GM18505 (cell line): ENCODE measurements at regions not wholly inside any gene's neighbourhood (a gene's known extent, or its start where the extent isn't known, plus 50 kb on each side); places are given as distances from the start of the nearest gene placed in this dataset.

ENCODE experiments used
- ATAC-seq: cut with Tn5 transposase; IDR thresholded peaks from one replicate; pipeline ENCODE4 v1.9.1; 2021; ENCODE audit not compliant: unreplicated experiment
- POLR2A ChIP-seq: IDR thresholded peaks from 4 replicates; pipeline ENCODE4 v1.6.1; 2011; ENCODE audit warnings: borderline replicate concordance; ENCODE audit not compliant: insufficient read depth, insufficient read length; ENCODE audit errors: extremely low read depth

DNA sequence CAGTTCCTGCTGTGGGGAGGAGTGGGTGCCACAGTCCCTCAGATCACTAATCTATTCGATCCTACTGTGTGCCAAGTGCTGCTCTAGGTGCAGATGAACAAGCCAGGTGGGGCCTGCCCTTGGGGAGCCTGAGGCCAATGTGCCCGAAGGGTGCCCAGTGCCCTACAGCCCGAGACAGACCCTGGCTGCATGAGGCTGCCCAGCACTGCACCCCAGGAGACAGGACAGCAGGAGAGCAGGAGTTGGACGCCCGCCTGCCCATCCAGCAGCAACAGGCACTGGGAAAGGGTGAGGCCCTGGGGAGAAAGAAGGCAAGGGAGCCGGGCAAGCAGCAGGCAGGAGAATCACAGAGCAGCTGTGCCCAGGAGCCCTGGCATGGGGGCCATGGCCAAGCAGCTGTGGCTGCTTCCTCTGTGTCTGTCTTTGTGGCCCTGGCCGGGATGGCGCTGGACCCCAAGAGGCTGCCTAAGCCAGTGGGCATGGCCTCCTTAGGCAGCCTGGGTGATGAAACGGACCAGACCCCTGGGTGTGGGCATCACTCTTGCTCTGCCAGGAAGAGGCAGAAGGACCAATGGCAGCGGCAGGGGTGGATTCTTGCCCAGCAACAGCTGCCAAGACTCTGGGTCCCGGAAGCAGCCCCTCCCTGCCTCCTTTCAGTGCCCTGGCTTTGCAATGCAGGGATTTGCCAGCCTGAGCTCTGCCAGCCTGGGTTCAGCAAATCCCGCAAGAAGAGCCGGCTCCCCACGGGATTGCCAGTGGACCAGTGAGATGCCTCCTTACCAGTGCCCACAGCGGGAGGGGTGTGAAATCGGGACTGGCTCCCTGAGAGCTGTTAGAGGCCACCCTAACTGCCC is 179.6 kb upstream of the TNRC6C start:
- TF ChIP-seq POLR2A: no peak
- ATAC-seq: no peak

DNA sequence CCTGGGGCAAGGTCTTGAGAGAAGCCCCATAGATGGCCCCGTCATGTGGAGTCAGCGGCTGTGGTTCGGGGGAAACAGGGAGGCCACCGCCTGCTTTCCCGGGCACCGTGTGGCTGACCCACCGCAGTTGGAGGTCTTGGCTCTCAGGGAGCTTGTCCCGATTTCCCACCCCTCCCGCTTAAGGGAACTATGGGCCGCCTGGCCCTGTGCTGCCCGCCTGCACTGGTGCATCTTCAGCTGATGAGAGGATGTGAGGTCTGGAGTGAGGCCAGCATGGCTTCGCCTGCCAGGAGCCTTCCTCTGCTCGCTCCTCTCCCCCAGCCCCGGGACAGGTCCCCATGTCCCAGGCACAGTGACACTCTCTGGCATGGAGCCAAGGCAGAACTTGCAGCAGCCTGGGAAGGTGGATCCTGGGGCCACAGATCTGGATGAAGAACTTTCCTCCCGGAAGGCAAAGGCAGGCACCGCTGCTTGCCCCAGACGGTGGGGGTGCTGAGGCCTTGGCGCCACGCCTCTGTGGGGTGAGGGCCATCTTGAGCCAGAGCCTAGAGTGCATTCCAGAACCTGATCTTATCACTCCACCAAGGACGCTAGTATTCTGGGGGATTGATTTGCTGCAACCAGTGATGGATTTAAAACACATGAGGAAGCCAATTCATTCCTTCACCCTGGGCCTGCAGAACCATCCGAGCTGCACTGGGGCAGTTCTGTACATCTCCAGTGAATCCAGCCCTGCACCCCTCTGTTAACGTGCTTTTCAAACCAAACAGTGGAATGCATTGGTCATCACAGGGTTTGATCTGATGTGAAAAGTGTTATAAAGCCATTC is 178.6 kb upstream of the TNRC6C start:
- ATAC-seq: no peak
- TF ChIP-seq POLR2A: no peak

DNA sequence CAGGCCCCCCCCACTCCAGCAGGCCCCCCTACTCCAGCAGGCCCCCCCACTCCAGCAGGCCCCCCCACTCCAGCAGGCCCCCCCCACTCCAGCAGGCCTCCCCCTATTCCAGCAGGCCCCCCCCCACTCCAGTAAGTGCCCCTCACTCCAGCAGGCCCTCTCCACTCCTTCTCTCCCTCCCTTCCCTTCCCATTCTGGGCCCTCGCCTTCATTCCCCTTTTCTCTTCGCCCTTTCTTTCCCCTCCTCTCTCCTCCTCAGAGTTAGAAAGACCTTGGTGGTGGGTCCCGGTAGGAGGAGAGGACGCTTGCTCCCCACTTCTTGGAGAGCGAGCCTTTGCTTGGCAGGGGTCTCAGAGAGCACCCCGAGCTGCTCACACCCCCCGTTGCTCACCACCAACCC is 177.0 kb upstream of the TNRC6C start:
- no peak for TF ChIP-seq POLR2A
- ATAC-seq: no peak

DNA sequence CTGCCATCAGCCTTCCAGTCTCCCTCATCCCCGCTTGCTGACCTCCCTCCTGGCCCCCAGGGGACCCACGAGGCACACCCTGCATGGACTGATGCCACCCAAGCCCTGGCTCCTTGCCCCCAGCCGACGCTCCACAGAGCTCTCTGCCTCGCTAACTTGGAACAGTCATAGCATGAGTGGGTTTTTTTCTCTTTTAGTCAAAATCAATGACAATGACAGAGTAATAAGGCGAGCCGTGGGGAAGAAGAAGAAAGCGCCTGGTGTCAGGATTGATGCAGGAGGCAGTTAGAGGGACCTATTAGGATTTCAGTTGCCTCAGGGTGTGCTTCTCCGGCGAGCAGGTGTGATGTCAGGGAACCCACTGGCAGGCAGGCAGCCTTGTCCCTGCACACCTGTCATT is 176.3 kb upstream of the TNRC6C start:
- no peak for ATAC-seq
- TF ChIP-seq POLR2A: no peak

DNA sequence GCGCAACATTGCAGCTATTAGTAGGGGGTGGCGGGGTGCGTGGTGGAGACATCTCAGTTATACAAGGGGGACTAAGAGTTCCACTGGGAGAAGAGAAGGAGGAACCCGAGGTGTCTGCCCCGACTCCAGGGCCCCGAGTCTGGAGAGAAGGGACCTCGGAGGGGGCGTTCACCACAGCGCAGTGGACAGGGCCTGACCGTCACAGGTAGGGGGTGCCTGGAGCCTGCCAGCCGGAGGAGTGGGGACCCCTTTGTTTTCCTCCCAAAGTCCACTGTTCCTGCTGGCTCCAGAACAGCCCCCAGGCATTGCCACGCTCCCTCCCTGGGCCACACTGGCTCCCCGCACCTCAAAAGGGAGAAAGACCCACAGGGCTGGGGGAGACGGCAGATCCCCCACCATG is 175.9 kb upstream of the TNRC6C start:
- TF ChIP-seq POLR2A: no peak
- no peak for ATAC-seq

DNA sequence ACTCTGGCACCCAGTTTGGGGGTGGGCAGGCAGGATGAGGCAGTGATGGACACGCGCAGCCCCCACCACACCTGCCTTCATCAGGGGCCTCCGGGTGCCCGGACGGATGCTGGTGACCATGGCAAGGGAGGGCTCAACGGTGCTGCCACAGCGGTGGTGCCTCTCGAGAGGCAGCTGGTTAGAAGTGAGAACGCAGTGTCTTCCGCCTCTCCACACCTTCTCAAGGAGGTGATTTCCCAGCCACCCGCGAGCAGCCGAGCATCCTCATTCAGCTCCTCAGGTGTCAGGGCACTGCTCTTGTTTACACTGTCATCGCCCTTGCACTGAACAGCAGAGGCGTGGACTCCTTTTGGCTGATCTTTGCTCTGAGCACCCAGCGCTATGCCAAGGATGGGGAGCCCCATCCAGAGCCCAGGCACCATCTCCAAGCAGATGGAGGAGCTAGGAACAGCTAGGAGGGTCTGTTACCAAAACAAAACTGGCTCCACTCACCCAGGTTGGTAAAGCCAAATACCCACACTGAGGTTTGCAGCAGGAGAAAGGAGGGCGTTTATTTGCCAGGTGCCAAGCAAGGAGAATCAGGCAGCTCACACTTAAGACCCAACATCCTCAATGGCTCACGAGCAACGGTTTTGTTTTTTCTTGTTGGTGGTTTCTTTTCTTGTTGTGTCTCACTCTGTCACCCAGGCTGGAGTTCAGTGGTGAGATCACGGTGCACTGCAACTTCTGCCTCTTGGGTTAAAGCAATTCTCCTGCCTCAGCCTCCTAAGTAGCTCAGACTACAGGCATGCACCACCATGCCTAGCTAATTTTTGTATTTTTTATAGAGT is 174.3 kb upstream of the TNRC6C start:
- ATAC-seq: no peak
- no peak for TF ChIP-seq POLR2A

DNA sequence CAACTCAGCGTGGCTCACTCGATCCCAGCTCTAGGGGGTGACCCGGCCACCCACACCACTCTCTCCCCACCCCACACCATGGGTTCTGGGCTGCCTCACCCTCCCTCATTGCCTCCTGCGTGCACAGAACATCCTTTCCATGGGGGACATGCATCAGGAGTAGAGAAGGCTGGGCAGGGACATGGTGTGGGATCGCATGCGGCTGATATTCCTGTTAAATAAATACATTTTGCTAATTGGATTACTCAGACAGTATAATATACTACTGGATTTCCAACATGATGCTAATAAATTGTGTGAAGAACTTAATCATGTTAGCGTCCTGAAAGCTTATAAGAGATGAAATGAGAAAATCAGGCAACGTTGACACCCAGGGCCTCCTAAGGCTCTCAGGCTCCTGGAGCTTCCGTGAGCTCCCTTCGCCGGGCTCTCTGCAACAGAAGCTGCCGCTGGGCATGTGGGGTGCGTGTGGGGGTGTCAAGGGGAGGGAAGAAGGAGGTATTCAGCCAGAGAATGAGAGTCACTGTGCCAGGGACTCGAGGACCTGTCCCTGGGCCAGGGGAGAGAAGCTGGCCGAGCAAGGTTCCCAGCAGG is 173.1 kb upstream of the TNRC6C start:
- TF ChIP-seq POLR2A: no peak
- no peak for ATAC-seq

DNA sequence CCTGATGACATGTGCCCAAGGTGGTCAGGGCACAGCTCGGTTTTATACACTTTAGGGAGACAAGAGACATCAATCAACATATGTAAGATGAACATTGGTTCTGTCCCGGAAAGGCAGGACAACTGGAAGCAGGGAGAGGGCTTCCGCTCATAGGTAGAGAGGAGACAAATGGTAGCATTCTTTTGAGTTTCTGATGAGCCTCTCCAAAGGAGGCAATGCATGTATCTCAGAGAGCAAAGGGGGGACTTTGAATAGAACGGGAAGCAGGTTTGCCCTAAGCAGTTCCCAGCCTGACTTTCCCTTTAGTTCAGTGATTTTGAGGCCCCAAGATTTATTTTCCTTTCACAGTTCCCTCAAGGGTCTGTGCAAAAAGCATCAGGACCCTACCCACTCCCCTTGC is 172.4 kb upstream of the TNRC6C start:
- TF ChIP-seq POLR2A: no peak
- no peak for ATAC-seq

DNA sequence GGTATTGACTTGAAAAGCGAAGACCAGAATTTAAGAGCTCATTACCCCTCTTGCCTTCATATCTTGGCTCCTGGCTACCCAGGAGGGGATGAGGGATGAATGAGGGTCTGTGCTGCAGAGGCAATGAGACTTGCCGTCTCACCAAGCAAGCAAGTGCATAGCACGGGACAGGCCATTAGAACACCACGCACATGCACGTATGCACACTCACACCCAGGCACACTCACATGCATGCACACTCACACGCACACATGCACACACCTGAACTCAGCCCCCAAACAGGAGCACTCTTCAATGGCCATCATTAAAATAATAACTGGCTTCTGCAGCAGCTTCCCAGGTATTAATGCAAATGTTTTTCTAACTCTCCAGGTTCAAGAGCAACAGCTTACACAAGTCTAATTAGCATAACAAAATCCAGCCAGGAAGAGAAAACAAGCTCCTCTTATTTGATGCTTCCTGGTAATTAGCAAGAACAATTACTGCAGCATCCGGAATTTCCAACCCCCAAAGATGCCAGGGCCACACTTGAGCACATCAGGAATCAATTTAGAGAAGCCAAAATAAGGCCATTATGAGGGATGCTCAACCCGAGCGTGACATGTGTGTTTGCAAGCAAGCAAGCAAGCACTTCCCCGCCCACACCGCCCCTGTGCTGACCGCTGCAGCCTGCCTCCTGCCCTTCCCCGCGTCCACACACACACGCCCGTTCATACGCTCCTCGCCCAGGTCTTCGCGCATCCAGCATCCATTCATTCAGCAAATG is 171.6 kb upstream of the TNRC6C start:
- TF ChIP-seq POLR2A: no peak
- no peak for ATAC-seq

DNA sequence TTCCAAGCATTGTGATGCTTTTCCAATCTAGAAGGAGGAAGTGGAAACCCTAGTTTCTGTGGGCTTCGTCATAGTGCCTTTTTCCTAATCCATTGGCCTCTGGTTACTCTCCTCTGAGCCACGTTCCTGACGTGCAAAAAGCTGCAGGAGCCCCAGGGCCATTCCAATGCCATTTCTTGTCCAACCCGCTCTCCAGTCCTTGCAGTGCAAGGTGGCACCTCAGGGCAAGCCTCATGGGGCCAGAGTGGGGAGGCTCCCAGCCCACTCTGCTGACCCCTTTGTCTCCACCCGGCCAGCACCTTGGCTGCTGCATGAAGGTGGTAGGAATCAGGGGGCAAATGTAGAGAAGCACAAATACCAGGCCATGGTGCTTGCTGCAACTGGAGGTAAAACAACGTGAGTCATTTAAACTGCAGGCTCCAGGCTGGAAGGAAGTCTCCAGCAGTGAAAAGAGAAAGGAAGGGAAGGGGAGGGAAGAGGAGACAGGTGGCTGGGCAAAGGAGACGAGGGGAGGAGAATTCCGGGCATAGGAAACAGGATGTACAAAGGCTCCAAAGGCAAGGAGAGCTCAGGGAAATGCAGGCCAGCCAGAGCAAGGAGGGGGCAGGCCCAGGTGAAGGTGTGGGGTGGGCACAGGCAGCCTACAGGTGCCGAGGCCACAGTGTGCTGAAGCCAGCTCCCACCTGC is 168.2 kb upstream of the TNRC6C start:
- ATAC-seq: no peak
- TF ChIP-seq POLR2A: no peak

DNA sequence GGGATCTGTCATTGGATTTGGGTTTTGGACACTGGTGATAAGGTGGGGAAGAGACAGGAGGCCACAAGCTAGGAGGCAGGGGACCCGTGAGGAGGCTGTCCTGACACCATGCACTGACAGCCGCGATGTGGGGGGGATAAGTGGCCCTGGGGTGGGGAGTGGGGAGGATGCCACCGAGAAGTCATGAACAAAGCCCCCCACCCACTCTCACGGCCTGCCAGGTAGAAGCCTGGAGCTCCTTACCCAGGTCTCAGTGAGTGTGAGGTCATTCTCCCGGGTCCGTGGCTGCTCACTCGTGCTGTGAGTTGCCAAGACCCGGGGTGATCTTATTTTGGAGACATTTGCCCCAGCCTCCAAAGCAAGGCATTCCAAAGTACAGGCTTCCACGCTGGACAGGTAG is 165.9 kb upstream of the TNRC6C start:
- TF ChIP-seq POLR2A: no peak
- no peak for ATAC-seq
